CD4-positive, alpha-beta T cell treated with Interleukin-6 for 4 hours (primary cell): ENCODE measurements at regions not wholly inside any gene's neighbourhood (a gene's known extent, or its start where the extent isn't known, plus 50 kb on each side); places are given as distances from the start of the nearest gene placed in this dataset.
"Not testable (repeated sequence)": the region's sequence is repeated elsewhere in the genome, so short reads cannot be mapped to it uniquely, and the experiment has no call there.

ENCODE experiments used
- DNase-seq: peaks from one replicate; pipeline ENCODE4 v3.0.0-alpha.2; 2020; ENCODE audit warnings: mixed read lengths

GRCh38 chr4:179626687-179627086, 2184.4 kb upstream of the AGA start:
- no peak for DNase-seq

GRCh38 chr4:179631321-179631720, 2189.1 kb upstream of the AGA start:
- no peak for DNase-seq

GRCh38 chr4:179634862-179635261, 2192.6 kb upstream of the AGA start:
- DNase-seq, result no peak

GRCh38 chr4:179662522-179662921, 2220.3 kb upstream of the AGA start:
- no peak for DNase-seq

GRCh38 chr4:179663641-179664429, 2221.6 kb upstream of the AGA start:
- DNase-seq, result no peak

GRCh38 chr4:179664430-179665027, 2222.3 kb upstream of the AGA start:
- DNase-seq, result no peak

- DNase-seq, result no peak
Measured at GRCh38 chr4:179666226-179666625, 2224.0 kb upstream of the AGA start.

GRCh38 chr4:179671609-179672008, 2229.4 kb upstream of the AGA start:
- no peak for DNase-seq

GRCh38 chr4:179678093-179678814, 2236.0 kb upstream of the AGA start:
- DNase-seq, result no peak

GRCh38 chr4:179683661-179684060, 2241.4 kb upstream of the AGA start:
- DNase-seq, result not testable (repeated sequence)

GRCh38 chr4:179692222-179692621, 2250.0 kb upstream of the AGA start:
- no peak for DNase-seq

GRCh38 chr4:179695175-179695574, 2252.9 kb upstream of the AGA start:
- no peak for DNase-seq

- DNase-seq, result no peak
Measured at GRCh38 chr4:179698321-179698720, 2256.1 kb upstream of the AGA start.

- no peak for DNase-seq
Measured at GRCh38 chr4:179709961-179710624, 2267.9 kb upstream of the AGA start.

- no peak for DNase-seq
Measured at GRCh38 chr4:179719766-179720450, 2277.7 kb upstream of the AGA start.

- DNase-seq, result not testable (repeated sequence)
Measured at GRCh38 chr4:179726491-179726890, 2284.3 kb upstream of the AGA start.

GRCh38 chr4:179728305-179728704, 2286.1 kb upstream of the AGA start:
- DNase-seq, result no peak

GRCh38 chr4:179736820-179737219, 2294.6 kb upstream of the AGA start:
- not testable (repeated sequence) for DNase-seq

GRCh38 chr4:179738822-179739221, 2296.6 kb upstream of the AGA start:
- DNase-seq, result no peak

GRCh38 chr4:179747218-179747910, 2305.1 kb upstream of the AGA start:
- no peak for DNase-seq

GRCh38 chr4:179748837-179749236, 2306.6 kb upstream of the AGA start:
- no peak for DNase-seq

GRCh38 chr4:179750374-179750773, 2308.1 kb upstream of the AGA start:
- no peak for DNase-seq
